GM08714 (cell line): ENCODE measurements at regions not wholly inside any gene's neighbourhood (a gene's known extent, or its start where the extent isn't known, plus 50 kb on each side); places are given as distances from the start of the nearest gene placed in this dataset.
"Not testable (repeated sequence)": the region's sequence is repeated elsewhere in the genome, so short reads cannot be mapped to it uniquely, and the experiment has no call there.

Experiments
- H3K4me3 ChIP-seq: fragments of 200-500 bp; sonication (Bioruptor generic); 2 replicates; pipeline ENCODE4 v1.5.1; 2014; ENCODE audit warnings: mild to moderate bottlenecking, low read length, inconsistent platforms
- ZNF274 ChIP-seq: IDR thresholded peaks from 2 replicates; pipeline ENCODE4 v1.6.1; 2012; ENCODE audit warnings: mild to moderate bottlenecking, low read depth, low read length

GRCh38 chr3:87761341-87761740 lies 297.5 kb downstream of the CGGBP1 start:
- no peak for TF ChIP-seq ZNF274
- H3K4me3 ChIP-seq = no peak overlapping the region

GRCh38 chr3:87756616-87757015 lies 302.2 kb downstream of the CGGBP1 start:
- H3K4me3 ChIP-seq = no peak overlapping the region
- no peak for TF ChIP-seq ZNF274

GRCh38 chr3:87755852-87756251 lies 303.0 kb downstream of the CGGBP1 start:
- no peak overlapping the region for H3K4me3 ChIP-seq
- TF ChIP-seq ZNF274 = no peak

GRCh38 chr3:87742250-87742649 lies 316.6 kb downstream of the CGGBP1 start:
- H3K4me3 ChIP-seq = no peak overlapping the region
- no peak for TF ChIP-seq ZNF274

- H3K4me3 ChIP-seq = not testable (repeated sequence)
Measured at GRCh38 chr3:87740894-87741293, 317.9 kb downstream of the CGGBP1 start.

DNA sequence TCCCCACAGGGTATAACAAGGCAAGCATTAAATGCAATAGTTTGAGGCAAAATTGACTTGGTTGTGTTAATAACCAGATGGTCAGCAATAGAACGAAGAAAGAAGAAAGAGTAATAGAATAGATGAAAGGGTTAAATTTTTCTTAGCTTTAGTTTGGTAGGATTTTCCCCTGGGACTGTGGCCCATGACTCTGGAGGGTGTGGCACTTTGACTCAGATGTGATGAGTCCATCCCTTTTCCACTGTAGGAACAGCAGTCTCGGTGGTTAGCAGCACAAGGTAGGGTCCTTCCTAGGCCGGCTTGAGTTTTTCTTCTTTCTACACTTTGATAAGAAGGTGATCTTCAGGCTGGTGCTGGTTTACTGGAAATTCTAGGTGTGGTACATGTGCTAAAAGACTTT lies 321.0 kb downstream of the CGGBP1 start:
- not testable (repeated sequence) for H3K4me3 ChIP-seq

DNA sequence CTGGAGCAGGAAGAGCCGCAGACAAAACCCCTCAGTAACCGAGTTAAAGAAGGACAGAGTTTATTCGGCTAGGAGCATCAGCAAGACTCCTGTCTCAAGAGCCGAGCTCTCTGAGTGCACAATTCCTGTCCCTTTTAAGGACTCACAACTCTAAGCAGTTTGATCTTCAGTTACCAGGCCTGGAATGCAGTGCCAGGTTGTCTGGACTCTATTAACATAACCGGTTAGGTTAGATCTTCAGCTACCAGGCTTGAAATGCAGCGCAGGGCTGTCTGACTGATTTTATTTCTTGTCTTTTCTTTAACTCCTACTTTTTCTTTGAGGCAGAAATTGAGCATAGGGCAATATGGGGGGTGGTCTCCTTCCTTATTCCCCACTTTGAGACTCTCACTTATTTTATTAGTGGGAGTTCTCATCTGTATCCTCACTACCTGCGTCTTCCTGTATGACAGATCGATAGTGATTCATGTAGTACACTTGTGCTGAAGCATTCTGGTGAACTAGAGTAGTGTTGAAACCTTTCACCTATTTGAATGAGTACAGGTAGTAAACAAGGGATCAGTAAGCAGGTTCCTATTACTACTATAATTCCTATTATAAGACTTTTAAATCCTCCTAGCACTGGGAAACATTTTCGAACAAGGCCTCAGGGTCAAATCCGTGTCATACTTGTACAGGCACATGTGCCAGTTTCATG lies 325.0 kb downstream of the CGGBP1 start:
- no peak overlapping the region for H3K4me3 ChIP-seq
- TF ChIP-seq ZNF274 = no peak

GRCh38 chr3:87732294-87732693 lies 326.5 kb downstream of the CGGBP1 start:
- no peak for TF ChIP-seq ZNF274
- H3K4me3 ChIP-seq = no peak overlapping the region

DNA sequence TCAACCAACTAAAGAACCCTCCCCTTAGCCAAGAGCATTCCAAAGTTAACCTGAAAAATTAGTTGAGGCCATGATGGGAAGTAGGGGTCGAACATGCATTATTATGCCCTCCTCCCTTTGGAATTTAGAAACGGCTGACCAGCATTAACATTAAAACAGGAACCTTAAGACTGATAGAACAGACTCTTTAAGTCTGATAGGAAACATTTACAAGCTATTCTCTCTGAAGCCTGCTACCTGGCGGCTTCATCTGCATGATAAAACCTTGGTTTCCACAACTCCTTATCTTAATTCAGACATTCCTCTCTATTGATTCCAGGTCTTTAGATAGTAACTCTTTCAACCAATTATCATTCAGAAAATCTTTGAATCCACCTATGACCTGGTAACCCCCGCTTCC lies 331.0 kb downstream of the CGGBP1 start:
- no peak overlapping the region for H3K4me3 ChIP-seq
- TF ChIP-seq ZNF274 = no peak

- no peak for TF ChIP-seq ZNF274
- H3K4me3 ChIP-seq = no peak overlapping the region
Measured at GRCh38 chr3:87719060-87719459, 339.7 kb downstream of the CGGBP1 start.

GRCh38 chr3:87710511-87710910 lies 348.3 kb downstream of the CGGBP1 start:
- TF ChIP-seq ZNF274 = no peak
- H3K4me3 ChIP-seq = no peak overlapping the region

GRCh38 chr3:87710028-87710427 lies 348.8 kb downstream of the CGGBP1 start:
- no peak for TF ChIP-seq ZNF274
- H3K4me3 ChIP-seq = no peak overlapping the region

- no peak for TF ChIP-seq ZNF274
- H3K4me3 ChIP-seq = no peak overlapping the region
Measured at GRCh38 chr3:87706176-87706575, 352.6 kb downstream of the CGGBP1 start.

- TF ChIP-seq ZNF274 = no peak
- no peak overlapping the region for H3K4me3 ChIP-seq
Measured at GRCh38 chr3:87702600-87702999, 356.2 kb downstream of the CGGBP1 start.

DNA sequence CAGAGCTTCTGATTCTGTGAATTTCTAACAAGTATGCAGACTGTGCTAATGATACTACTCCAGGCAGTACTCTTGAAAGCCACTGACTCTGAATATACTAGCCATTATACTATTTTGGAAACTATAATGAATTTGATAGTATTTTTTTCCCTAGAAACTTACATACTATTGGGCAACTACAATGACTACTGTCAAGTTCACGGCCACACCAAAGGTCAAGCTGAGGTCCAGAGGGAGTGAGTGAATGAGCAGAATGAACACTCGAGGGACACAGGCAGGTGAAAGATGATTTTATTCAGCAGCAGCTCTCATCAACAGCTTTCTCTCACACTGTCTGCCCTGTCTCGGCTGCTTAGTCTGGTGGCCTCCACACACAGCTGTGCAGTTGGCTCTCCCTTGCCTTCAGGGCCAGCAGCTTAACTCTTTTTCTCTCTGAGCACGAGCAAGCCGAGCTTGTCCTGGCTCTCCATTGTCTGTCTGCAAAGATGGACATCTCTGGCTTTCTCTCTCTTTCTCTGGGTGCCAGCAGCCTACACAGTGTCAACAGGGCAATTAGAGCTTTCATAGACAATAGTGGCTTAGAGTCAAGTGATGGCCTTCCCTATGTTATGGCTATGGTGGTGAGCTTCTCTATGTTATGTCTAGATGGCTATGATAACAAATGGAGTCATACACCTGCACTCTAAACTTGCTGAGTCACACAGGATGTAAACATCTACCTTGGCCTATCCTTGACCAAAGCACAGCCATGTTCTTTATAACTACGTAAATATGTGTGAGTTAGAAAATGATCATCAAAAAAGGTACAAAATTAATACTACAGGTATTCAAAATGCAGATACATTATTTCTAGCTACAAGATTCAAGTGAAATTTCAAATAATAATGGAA lies 362.4 kb downstream of the CGGBP1 start:
- no peak overlapping the region for H3K4me3 ChIP-seq
- no peak for TF ChIP-seq ZNF274
